Ishikawa (cell line): ENCODE measurements at regions not wholly inside any gene's neighbourhood (a gene's known extent, or its start where the extent isn't known, plus 50 kb on each side); places are given as distances from the start of the nearest gene placed in this dataset.

Experiments used
- CEBPB ChIP-seq: IDR thresholded peaks from 2 replicates; pipeline ENCODE4 v1.6.1; 2012
- CREB1 ChIP-seq: IDR thresholded peaks from 2 replicates; pipeline ENCODE4 v1.6.1; 2012; ENCODE audit warnings: low read depth
- EGR1 ChIP-seq: IDR thresholded peaks from 2 replicates; pipeline ENCODE4 v1.6.1; 2012
- EP300 ChIP-seq: IDR thresholded peaks from 2 replicates; pipeline ENCODE4 v1.6.1; 2012; ENCODE audit warnings: borderline replicate concordance
- FOXM1 ChIP-seq: IDR thresholded peaks from 2 replicates; pipeline ENCODE4 v1.6.1; 2012; ENCODE audit warnings: low read depth, borderline replicate concordance
- MAX ChIP-seq: IDR thresholded peaks from 2 replicates; pipeline ENCODE4 v1.6.1; 2012
- NFIC ChIP-seq: IDR thresholded peaks from 2 replicates; pipeline ENCODE4 v1.6.1; 2012
- RAD21 ChIP-seq: IDR thresholded peaks from 2 replicates; pipeline ENCODE4 v1.6.1; 2012; ENCODE audit warnings: low read depth
- TAF1 ChIP-seq: IDR thresholded peaks from 2 replicates; pipeline ENCODE4 v1.6.1; 2012; ENCODE audit warnings: low read depth, mild to moderate bottlenecking
- TCF12 ChIP-seq: IDR thresholded peaks from 2 replicates; pipeline ENCODE4 v1.6.1; 2012; ENCODE audit warnings: low read depth
- TEAD4 ChIP-seq: IDR thresholded peaks from 2 replicates; pipeline ENCODE4 v1.6.1; 2012
- USF1 ChIP-seq: IDR thresholded peaks from 2 replicates; pipeline ENCODE4 v1.6.1; 2012
- YY1 ChIP-seq: IDR thresholded peaks from 2 replicates; pipeline ENCODE4 v1.6.1; 2012; ENCODE audit warnings: low read depth
- ZBTB7A ChIP-seq: IDR thresholded peaks from 2 replicates; pipeline ENCODE4 v1.6.1; 2012; ENCODE audit warnings: low read depth
- TF ChIP-seq, protein P1 (sequence below): IDR thresholded peaks from 2 replicates; pipeline ENCODE4 v1.6.1; 2012; ENCODE audit warnings: low read depth, mild to moderate bottlenecking

GRCh38 chr17:27984816-27985215 is 57.7 kb upstream of the NLK start:
- TF ChIP-seq USF1 (0 out of 2 replicates have a peak, but pooled peaks have one; percentile 30), ZBTB7A (no peak), YY1 (no peak), CREB1 (no peak)

- TF ChIP-seq ZBTB7A (no peak), TAF1 (no peak), NFIC (no peak), CEBPB (no peak), CREB1 (no peak), FOXM1 (no peak), EP300 (no peak), USF1 (no peak), RAD21 (no peak)
- TF ChIP-seq, protein P1, sequence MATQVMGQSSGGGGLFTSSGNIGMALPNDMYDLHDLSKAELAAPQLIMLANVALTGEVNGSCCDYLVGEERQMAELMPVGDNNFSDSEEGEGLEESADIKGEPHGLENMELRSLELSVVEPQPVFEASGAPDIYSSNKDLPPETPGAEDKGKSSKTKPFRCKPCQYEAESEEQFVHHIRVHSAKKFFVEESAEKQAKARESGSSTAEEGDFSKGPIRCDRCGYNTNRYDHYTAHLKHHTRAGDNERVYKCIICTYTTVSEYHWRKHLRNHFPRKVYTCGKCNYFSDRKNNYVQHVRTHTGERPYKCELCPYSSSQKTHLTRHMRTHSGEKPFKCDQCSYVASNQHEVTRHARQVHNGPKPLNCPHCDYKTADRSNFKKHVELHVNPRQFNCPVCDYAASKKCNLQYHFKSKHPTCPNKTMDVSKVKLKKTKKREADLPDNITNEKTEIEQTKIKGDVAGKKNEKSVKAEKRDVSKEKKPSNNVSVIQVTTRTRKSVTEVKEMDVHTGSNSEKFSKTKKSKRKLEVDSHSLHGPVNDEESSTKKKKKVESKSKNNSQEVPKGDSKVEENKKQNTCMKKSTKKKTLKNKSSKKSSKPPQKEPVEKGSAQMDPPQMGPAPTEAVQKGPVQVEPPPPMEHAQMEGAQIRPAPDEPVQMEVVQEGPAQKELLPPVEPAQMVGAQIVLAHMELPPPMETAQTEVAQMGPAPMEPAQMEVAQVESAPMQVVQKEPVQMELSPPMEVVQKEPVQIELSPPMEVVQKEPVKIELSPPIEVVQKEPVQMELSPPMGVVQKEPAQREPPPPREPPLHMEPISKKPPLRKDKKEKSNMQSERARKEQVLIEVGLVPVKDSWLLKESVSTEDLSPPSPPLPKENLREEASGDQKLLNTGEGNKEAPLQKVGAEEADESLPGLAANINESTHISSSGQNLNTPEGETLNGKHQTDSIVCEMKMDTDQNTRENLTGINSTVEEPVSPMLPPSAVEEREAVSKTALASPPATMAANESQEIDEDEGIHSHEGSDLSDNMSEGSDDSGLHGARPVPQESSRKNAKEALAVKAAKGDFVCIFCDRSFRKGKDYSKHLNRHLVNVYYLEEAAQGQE = no peak
These were observed 57.2 kb upstream of the NLK start for GRCh38 chr17:27985306-27985705.

DNA sequence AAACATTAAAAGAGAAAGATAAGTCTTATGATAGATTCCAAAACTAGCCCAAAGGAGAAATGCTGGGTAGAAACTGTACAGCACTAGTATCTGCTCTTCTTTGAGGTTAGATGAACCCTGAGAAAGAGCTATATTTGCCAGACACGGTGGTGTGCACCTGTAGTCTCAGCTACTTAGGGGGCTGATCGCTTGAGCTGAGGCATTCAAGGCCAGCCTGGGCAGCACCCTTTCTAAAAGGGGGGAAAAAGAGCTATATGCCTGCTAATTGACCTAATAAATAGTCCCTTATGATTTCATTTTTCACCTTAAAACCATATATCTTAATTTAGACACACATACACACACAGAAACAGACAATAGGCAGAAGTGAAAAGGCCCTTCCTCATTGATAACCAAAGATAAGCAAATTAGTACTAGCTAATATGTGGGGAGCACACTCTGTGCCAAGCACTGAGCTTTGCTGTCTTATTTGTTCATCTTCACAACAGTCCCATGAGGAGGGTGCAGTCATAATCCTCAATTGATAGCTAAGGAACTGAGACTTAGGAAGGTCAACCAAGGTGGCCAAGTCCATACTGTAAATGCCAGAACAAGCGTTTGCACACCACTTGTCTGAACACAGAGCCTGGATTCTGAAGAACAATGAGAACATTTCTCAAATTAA is 56.6 kb upstream of the NLK start:
- no peak for TF ChIP-seq EP300
- no peak for TF ChIP-seq NFIC
- TF ChIP-seq TEAD4 = no peak
- TF ChIP-seq TCF12 = no peak
- TF ChIP-seq, protein P1 = no peak
- TF ChIP-seq MAX = no peak
- no peak for TF ChIP-seq CREB1
- TF ChIP-seq FOXM1 = no peak
- TF ChIP-seq TAF1 = no peak
- TF ChIP-seq EGR1 = no peak
- no peak for TF ChIP-seq USF1

DNA sequence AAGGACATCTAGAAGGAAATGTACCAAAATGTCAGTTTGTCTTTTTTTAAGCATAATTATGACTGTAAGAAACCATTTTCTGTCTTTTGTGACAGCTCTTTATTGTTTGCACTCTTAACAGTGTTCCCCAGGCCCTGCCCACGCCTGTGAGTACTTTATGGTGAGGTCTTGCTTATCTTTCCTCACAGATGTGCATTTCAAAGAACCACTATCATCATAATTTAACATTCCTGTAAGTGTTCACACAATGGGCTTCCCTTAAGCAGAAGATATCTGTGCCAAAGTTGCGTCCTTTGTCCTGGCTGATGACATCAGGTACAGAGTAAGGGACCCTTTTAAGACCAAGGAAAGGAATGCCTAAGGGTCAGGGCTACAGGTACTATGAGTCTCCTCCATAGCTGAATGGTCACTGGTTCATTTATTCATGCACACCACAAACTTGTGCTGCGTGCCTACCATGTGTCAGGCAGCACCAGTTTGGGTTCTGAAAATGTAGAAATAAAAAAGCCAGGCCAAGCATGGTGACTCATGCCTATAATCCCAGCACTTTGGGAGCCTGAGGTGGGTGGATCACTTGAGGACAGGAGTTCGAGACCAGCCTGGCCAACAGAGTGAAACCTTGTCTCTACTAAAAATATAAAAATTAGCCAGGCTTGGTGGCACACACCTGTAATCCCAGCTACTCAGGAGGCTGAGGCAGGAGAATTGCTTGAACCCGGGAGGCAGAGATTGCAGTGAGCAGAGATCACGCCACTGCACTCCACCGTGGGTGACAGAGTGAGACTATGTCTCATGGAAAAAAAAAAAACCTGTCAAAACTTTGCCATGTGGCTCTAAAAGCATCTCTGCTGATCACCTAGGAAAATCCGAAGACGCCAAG is 55.4 kb upstream of the NLK start:
- TF ChIP-seq, protein P1 = no peak
- TF ChIP-seq CEBPB = no peak

GRCh38 chr17:27989046-27989445 is 53.4 kb upstream of the NLK start:
- TF ChIP-seq MAX (no peak), TEAD4 (no peak), NFIC (no peak), ZBTB7A (no peak), TCF12 (no peak), RAD21 (no peak), FOXM1 (no peak), USF1 (no peak), TAF1 (no peak), CEBPB (no peak), EGR1 (no peak), EP300 (no peak), CREB1 (no peak), YY1 (no peak)
- TF ChIP-seq, protein P1 = no peak
